ENCODE measurements at regions not wholly inside any gene's neighbourhood (a gene's known extent, or its start where the extent isn't known, plus 50 kb on each side); places are given as distances from the start of the nearest gene placed in this dataset.

DNA sequence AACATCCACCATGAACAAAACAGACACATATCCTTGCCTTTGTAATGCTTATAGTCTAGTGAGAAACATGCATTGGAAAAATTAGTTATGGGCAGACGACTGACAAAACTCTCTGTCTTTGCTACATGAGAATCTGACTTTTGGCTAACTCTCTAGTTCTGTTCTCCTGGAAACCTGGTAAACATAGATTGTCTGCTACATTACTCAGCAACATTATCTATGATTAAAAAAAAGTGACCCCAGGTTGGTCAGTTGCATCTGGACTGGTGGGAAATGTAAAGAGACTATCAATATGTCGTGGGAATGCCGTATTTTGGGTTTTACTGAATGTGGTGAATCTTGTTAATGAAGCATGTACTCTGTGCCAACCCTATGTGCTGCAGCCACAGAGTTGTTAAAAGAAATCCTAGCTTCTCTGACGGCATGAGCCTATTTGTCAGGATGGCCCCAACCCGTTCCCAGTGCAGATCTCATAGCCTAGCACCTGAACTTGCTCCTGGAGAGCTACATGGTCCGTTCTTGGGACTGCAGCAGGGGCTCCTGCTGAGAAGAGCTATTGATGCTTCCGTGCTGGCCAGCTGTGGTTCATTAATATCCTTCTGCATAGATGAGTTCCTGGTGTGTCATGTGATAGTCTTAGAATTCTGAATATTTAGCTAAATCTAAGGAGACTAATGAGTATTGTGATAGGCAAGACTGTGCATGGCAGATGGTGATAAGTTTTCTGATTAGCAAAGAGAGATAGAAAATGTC, 311.7 kb upstream of the ZNF717 start:
- Histone ChIP-seq H3F3A (replicated peaks; ENCODE audit: insufficient read depth) (no peaks in the 10 kb centered on the region), H4K20me1 (ENCODE audit: insufficient read depth) (no peaks in the 10 kb centered on the region), H3K4me3 (ENCODE audit: low read depth in 2 of 2, low read length in 1 of 2) (no peak overlapping the region), H3K9me2 (no peaks in the 10 kb centered on the region), H3K36me3 (replicated peaks in 1 of 2; ENCODE audit: control insufficient read depth in 1 of 2, insufficient read depth in 2 of 2, low read length in 1 of 2) (no peaks in the 10 kb centered on the region), H3K4me2 (no peak overlapping the region), H3K27me3 (ENCODE audit: insufficient read depth) (no peaks in the 10 kb centered on the region), H3K9me3 (no peaks in the 10 kb centered on the region), H3K9ac (no peak overlapping the region), H2AFZ (ENCODE audit: low read depth) (no peak overlapping the region), H3K4me1 (ENCODE audit: control insufficient read depth in 1 of 2, insufficient read depth in 2 of 2, low read depth in 1 of 2, low read length in 1 of 2) (no peaks in the 10 kb centered on the region; a peak in 1 of 4 replicates), H3K27ac (ENCODE audit: low read depth in 2 of 2, low read length in 1 of 2) (no peak overlapping the region), H3K79me2 (ENCODE audit: insufficient read depth) (no peaks in the 10 kb centered on the region)
- WGBS (ENCODE audit: low lambda C conversion rate) = 28% methylated on average over 7 of the region's 7 CpGs
- DNase-seq = no peak
- ChIA-PET POLR2A (no interaction called here), CTCF (interaction anchor here (1.0 kb wide), 1 partner anchor 46 kb away, joined by 3 read pairs; no protein-coding TSS in a partner anchor)
- no peak for TF ChIP-seq MEF2A (IDR thresholded peaks at IDR 0.05; ENCODE audit: borderline replicate concordance, low read depth)
- TF ChIP-seq, protein P1, sequence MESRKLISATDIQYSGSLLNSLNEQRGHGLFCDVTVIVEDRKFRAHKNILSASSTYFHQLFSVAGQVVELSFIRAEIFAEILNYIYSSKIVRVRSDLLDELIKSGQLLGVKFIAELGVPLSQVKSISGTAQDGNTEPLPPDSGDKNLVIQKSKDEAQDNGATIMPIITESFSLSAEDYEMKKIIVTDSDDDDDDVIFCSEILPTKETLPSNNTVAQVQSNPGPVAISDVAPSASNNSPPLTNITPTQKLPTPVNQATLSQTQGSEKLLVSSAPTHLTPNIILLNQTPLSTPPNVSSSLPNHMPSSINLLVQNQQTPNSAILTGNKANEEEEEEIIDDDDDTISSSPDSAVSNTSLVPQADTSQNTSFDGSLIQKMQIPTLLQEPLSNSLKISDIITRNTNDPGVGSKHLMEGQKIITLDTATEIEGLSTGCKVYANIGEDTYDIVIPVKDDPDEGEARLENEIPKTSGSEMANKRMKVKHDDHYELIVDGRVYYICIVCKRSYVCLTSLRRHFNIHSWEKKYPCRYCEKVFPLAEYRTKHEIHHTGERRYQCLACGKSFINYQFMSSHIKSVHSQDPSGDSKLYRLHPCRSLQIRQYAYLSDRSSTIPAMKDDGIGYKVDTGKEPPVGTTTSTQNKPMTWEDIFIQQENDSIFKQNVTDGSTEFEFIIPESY (IDR thresholded peaks at IDR 0.05; ENCODE audit: borderline replicate concordance, low read depth) = no peak
- no peak for TF ChIP-seq RAD21 (IDR thresholded peaks at IDR 0.05; ENCODE audit: low read length)
- no peak for TF ChIP-seq EP300 (IDR thresholded peaks at IDR 0.05; ENCODE audit: borderline replicate concordance in 1 of 2, low read depth in 1 of 2, low read length in 1 of 2)
- TF ChIP-seq SIN3A (IDR thresholded peaks at IDR 0.05; ENCODE audit: borderline replicate concordance, low read depth, low read length) = no peak
- TF ChIP-seq NFIC (IDR thresholded peaks at IDR 0.05; ENCODE audit: borderline replicate concordance) = no peak
- TF ChIP-seq USF2 (IDR thresholded peaks at IDR 0.05; ENCODE audit: borderline replicate concordance, low read depth, low read length) = no peak
- TF ChIP-seq FOXM1 (IDR thresholded peaks at IDR 0.05; ENCODE audit: low read depth) = no peak
- no peak for TF ChIP-seq TCF12 (IDR thresholded peaks at IDR 0.05)
- no peak for TF ChIP-seq FOXJ3 (CRISPR knock-in tag; IDR thresholded peaks at IDR 0.05)
- no peak for TF ChIP-seq TEAD4 (IDR thresholded peaks at IDR 0.05; ENCODE audit: borderline replicate concordance, insufficient read depth)

GRCh38 chr3:76097589-76097969, 312.2 kb upstream of the ZNF717 start:
- Histone ChIP-seq H2AFZ (ENCODE audit: low read depth) (no peak overlapping the region), H3K27ac (ENCODE audit: low read depth in 2 of 2, low read length in 1 of 2) (no peak overlapping the region), H3K9me3 (no peaks in the 10 kb centered on the region), H3K27me3 (ENCODE audit: insufficient read depth) (no peaks in the 10 kb centered on the region), H3K79me2 (ENCODE audit: insufficient read depth) (no peaks in the 10 kb centered on the region), H3K4me2 (no peak overlapping the region), H3F3A (replicated peaks; ENCODE audit: insufficient read depth) (no peaks in the 10 kb centered on the region), H3K4me3 (ENCODE audit: low read depth in 2 of 2, low read length in 1 of 2) (no peak overlapping the region), H3K9ac (no peak overlapping the region), H3K36me3 (replicated peaks in 1 of 2; ENCODE audit: control insufficient read depth in 1 of 2, insufficient read depth in 2 of 2, low read length in 1 of 2) (no peaks in the 10 kb centered on the region), H3K9me2 (no peaks in the 10 kb centered on the region), H4K20me1 (ENCODE audit: insufficient read depth) (no peaks in the 10 kb centered on the region), H3K4me1 (ENCODE audit: control insufficient read depth in 1 of 2, insufficient read depth in 2 of 2, low read depth in 1 of 2, low read length in 1 of 2) (no peaks in the 10 kb centered on the region; a peak in 1 of 4 replicates)
- 44% methylated on average over 3 of the region's 3 CpGs for WGBS (ENCODE audit: low lambda C conversion rate)
- no peak for DNase-seq
- POLR2A ChIA-PET = no interaction called here
- CTCF ChIA-PET = interaction anchor here (1.0 kb wide), 1 partner anchor 46 kb away, joined by 3 read pairs; no protein-coding TSS in a partner anchor
- TF ChIP-seq CHD2 (IDR thresholded peaks at IDR 0.05; ENCODE audit: low read length, partially characterized antibody) (no peak), RFX5 (IDR thresholded peaks at IDR 0.05; ENCODE audit: low read length) (no peak), RCOR1 (IDR thresholded peaks at IDR 0.05; ENCODE audit: low read length) (no peak), YY1 (IDR thresholded peaks at IDR 0.05; ENCODE audit: low read depth) (no peak), SIN3A (IDR thresholded peaks at IDR 0.05; ENCODE audit: borderline replicate concordance, low read depth, low read length) (no peak), USF1 (IDR thresholded peaks at IDR 0.05; ENCODE audit: borderline replicate concordance, low read depth) (no peak), MXI1 (IDR thresholded peaks at IDR 0.05; ENCODE audit: low read depth, low read length) (no peak), RXRA (IDR thresholded peaks at IDR 0.05; ENCODE audit: borderline replicate concordance, low read depth) (no peak), TEAD4 (IDR thresholded peaks at IDR 0.05; ENCODE audit: borderline replicate concordance, insufficient read depth) (no peak), SMC3 (IDR thresholded peaks at IDR 0.05; ENCODE audit: low read depth, low read length) (no peak), GABPA (IDR thresholded peaks at IDR 0.05; ENCODE audit: low read depth) (no peak), FOSL2 (IDR thresholded peaks at IDR 0.05; ENCODE audit: borderline replicate concordance, low read depth) (no peak), RAD21 (IDR thresholded peaks at IDR 0.05; ENCODE audit: low read length) (no peak), EZH2phosphoT487 (IDR thresholded peaks at IDR 0.05; ENCODE audit: borderline replicate concordance, low read depth) (no peak), MAX (IDR thresholded peaks at IDR 0.05; ENCODE audit: low read depth) (no peak), FOXM1 (IDR thresholded peaks at IDR 0.05; ENCODE audit: low read depth) (no peak), POLR2AphosphoS5 (IDR thresholded peaks at IDR 0.05; ENCODE audit: low read depth, low read length) (no peak)
